Gastrocnemius medialis (tissue), 4 donors: ENCODE measurements at regions not wholly inside any gene's neighbourhood (a gene's known extent, or its start where the extent isn't known, plus 50 kb on each side); places are given as distances from the start of the nearest gene placed in this dataset.

Experiments
- ATAC-seq, 2 donors: fragments of 150-250 bp; one replicate each; pipeline ENCODE4 v1.9.1; 2016
- DNase-seq, 2 donors: peaks; one replicate each; pipeline ENCODE4 v3.0.0-alpha.2; 2019
- H3K27ac ChIP-seq, 4 donors: fragments of 200-600 bp; sonication (generic); 1 replicate in 1 of 4; 2 replicates in 3 of 4; pipeline ENCODE4 v1.5.1; 2016 to 2018; ENCODE audit warnings: mild to moderate bottlenecking in 2 of 4, moderate library complexity in 1 of 4
- H3K27me3 ChIP-seq, 3 donors: fragments of 200-600 bp; sonication (generic) in 2 of 3; 1 replicate in 1 of 3; 2 replicates in 2 of 3; pipeline versions ENCODE4 v1.5.1 to v1.6.0; 2016 to 2019; ENCODE audit warnings: mild to moderate bottlenecking in 1 of 3, moderate library complexity in 1 of 3
- H3K36me3 ChIP-seq, 2 donors: fragments of 200-600 bp; sonication (generic) in 1 of 2; one replicate each; pipeline ENCODE4 v1.5.1; 2017 to 2018
- H3K4me1 ChIP-seq, 2 donors: fragments of 200-600 bp; sonication (generic) in 1 of 2; one replicate each; pipeline ENCODE4 v1.5.1; 2016 to 2017; ENCODE audit warnings: mild to moderate bottlenecking in 2 of 2
- H3K4me3 ChIP-seq, 4 donors: fragments of 200-600 bp; sonication (generic) in 3 of 4; 1 replicate in 1 of 4; 2 replicates in 3 of 4; pipeline ENCODE4 v1.5.1; 2016 to 2019; ENCODE audit warnings: mild to moderate bottlenecking in 2 of 4
- H3K9me3 ChIP-seq, 3 donors: fragments of 200-600 bp; sonication (generic) in 2 of 3; 1 replicate in 1 of 3; 2 replicates in 2 of 3; pipeline ENCODE4 v1.5.1; 2016 to 2019
- CTCF ChIP-seq, 5 experiments: fragments of 450-650 bp in 3 of 5; fragments of 200-600 bp in 2 of 5; sonication (generic) in 2 of 5; IDR thresholded peaks in 4 of 5; conservative IDR thresholded peaks in 1 of 5; 1 replicate in 4 of 5; 2 replicates in 1 of 5; pipeline ENCODE4 v1.5.1; 2016 to 2019; ENCODE audit warnings: antibody characterized with exemption in 5 of 5, mild to moderate bottlenecking in 3 of 5, moderate library complexity in 3 of 5
- POLR2A ChIP-seq, 2 donors: fragments of 450-650 bp; IDR thresholded peaks; one replicate each; pipeline ENCODE4 v1.6.1; 2017; ENCODE audit warnings: antibody characterized with exemption in 2 of 2, mild to moderate bottlenecking in 2 of 2, moderate library complexity in 2 of 2
- in situ Hi-C, 4 donors: fragments of 200-750 bp; cut with MboI; loops; one replicate each; pipeline versions ENCODE4 v1.15.0 to v1.8.0; 2017; ENCODE audit warnings: low sequenced_read_pairs in 4 of 4
- intact Hi-C: fragments of 100-400 bp; cut with DNase I; formaldehyde crosslinking; loops from one replicate; pipeline ENCODE4 v1.15.1; 2023; ENCODE audit warnings: low total_unique reads

DNA sequence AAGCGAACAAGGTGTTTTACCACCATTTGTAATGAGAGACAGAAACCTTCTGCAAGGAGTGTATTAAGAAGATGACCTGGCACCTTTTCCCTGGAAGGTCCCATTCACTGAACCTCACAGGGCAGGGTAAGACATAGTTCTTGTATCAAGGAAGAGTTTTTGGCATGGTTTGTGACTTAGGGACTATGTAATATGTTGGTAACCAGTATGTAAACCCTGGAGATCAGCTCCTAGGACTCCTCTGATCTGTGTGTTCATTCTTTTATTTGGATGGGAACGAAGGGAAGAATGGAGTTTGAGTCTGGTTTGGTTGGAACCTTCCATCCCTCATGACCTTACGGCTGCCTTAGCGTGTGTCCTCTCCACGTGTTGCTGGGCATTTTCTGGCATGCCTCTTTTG, 175.4 kb downstream of the CAND1 start:
- DNase-seq (no peak), ATAC-seq (no peak)
- Histone ChIP-seq H3K4me1 (peaks cover 13 to 18% of the 10 kb centered on the region in 2 donors), H3K36me3 (no peaks in the 10 kb centered on the region), H3K27me3 (no peaks in the 10 kb centered on the region), H3K27ac (no peak overlapping the region), H3K4me3 (no peak overlapping the region), H3K9me3 (no peaks in the 10 kb centered on the region)
- intact Hi-C loops (loop anchor here (5.0 kb wide), 4 partner anchors 172 to 498 kb away; partner anchors contain the start of gene DYRK2), in situ Hi-C loops (loop anchor here in 2 of 4 donors (5.0 to 25.0 kb wide), 2 partner anchors 87 to 493 kb away; no protein-coding TSS in a partner anchor)
- TF ChIP-seq CTCF (IDR thresholded peaks at IDR 0.05 in 4 of 5, conservative IDR thresholded peaks at IDR 0.05 in 1 of 5): no peak
- no peak for TF ChIP-seq POLR2A (IDR thresholded peaks at IDR 0.05)

GRCh38 chr12:67446716-67447115, 177.6 kb downstream of the CAND1 start:
- Histone ChIP-seq H3K9me3 (no peaks in the 10 kb centered on the region), H3K36me3 (no peaks in the 10 kb centered on the region), H3K27me3 (no peaks in the 10 kb centered on the region), H3K4me3 (no peak overlapping the region), H3K27ac (no peak overlapping the region), H3K4me1 (peaks cover 9 to 12% of the 10 kb centered on the region in 2 donors)
- TF ChIP-seq POLR2A (IDR thresholded peaks at IDR 0.05) (no peak), CTCF (IDR thresholded peaks at IDR 0.05 in 4 of 5, conservative IDR thresholded peaks at IDR 0.05 in 1 of 5) (no peak)
- intact Hi-C loops (no loop called here), in situ Hi-C loops (loop anchor here in 1 of 4 donors (25.0 kb wide), 1 partner anchor 491 kb away; no protein-coding TSS in a partner anchor)
- ATAC-seq (no peak), DNase-seq (no peak)

DNA sequence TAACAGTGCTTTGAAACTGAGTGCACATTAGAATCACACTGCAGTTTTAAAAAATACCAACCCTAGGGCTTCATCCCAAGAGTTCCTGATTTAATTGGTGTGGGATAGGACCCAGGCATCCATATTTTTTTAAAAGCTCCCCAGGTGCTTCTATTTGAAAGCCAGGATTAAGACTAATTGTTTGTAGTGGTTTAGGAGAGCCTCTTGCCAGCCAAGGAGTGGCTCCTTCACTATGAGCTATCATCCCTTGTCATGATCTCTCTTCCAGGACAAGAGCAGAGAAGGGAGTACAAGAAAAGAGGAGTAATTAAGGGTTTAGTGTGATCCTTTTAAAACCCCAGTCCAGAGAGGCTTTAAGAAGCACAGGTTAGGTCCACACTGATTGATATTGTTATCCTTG, 178.0 kb downstream of the CAND1 start:
- DNase-seq (no peak), ATAC-seq (no peak)
- no peak for TF ChIP-seq POLR2A (IDR thresholded peaks at IDR 0.05)
- no peak overlapping the region for H3K27ac ChIP-seq
- H3K27me3 ChIP-seq: no peaks in the 10 kb centered on the region
- H3K4me3 ChIP-seq: no peak overlapping the region
- intact Hi-C loops (no loop called here), in situ Hi-C loops (loop anchor here in 1 of 4 donors (25.0 kb wide), 1 partner anchor 490 kb away; no protein-coding TSS in a partner anchor)
- H3K9me3 ChIP-seq: no peaks in the 10 kb centered on the region
- H3K4me1 ChIP-seq: peaks cover 6 to 8% of the 10 kb centered on the region in 2 donors
- H3K36me3 ChIP-seq: no peaks in the 10 kb centered on the region

DNA sequence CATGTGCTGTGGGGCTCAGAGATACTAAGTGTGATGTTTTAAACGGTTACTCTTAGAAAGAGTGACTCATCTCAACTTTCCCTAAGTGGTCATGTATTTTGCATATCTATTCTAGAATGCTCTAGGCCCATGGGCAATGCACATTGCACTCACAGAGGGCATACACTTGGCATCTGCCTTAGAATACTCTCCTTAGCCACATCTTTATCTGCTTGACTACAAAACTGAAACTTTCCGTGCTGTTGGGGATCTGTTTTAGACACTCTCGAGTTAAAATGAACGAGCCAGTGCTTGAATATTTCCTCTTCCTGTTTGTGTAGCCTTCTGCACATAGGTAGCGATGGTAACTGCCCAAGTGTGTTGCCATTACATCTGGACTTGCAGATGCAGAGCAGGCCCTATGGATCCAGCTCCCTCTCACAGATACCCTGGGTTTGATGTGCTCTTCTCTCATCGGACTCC, 180.5 kb downstream of the CAND1 start:
- intact Hi-C loops (no loop called here), in situ Hi-C loops (loop anchor here in 2 of 4 donors (10.0 to 25.0 kb wide), 2 partner anchors 185 to 488 kb away; no protein-coding TSS in a partner anchor)
- Histone ChIP-seq H3K27ac (no peak overlapping the region), H3K27me3 (no peaks in the 10 kb centered on the region), H3K9me3 (no peaks in the 10 kb centered on the region), H3K36me3 (no peaks in the 10 kb centered on the region), H3K4me3 (no peak overlapping the region), H3K4me1 (no peaks in the 10 kb centered on the region)
- no peak for ATAC-seq
- DNase-seq: no peak
- TF ChIP-seq CTCF (IDR thresholded peaks at IDR 0.05 in 4 of 5, conservative IDR thresholded peaks at IDR 0.05 in 1 of 5): no peak
- TF ChIP-seq POLR2A (IDR thresholded peaks at IDR 0.05): no peak

DNA sequence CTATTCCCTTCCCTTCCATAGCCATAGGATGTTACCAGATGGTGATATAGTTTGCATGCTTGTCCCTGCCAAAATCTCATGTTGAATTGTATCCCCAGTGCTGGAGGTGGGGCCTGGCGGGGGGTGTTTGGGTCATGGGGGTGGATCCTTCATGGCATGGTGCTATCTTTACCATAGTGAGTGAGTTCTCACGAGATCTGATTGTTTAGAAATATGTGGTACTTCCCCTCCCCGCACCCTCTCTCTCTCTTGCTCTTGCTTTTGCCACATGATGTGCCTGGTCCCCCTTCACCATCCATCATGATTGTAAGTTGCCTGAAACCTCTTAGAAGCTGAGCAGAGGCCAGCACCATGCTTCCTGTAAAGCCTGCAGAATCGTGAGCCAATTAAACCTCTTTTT, 181.3 kb downstream of the CAND1 start:
- no peak for ATAC-seq
- in situ Hi-C loops: loop anchor here in 1 of 4 donors (10.0 kb wide), 1 partner anchor 184 kb away; no protein-coding TSS in a partner anchor

More for the DNA sequence above, 181.3 kb downstream of the CAND1 start:
- no peak for DNase-seq
- no peaks in the 10 kb centered on the region for H3K4me1 ChIP-seq
- H3K4me3 ChIP-seq: no peak overlapping the region
- H3K36me3 ChIP-seq: no peaks in the 10 kb centered on the region
- intact Hi-C loops: no loop called here
- no peak for TF ChIP-seq CTCF (IDR thresholded peaks at IDR 0.05 in 4 of 5, conservative IDR thresholded peaks at IDR 0.05 in 1 of 5)
- H3K9me3 ChIP-seq: no peaks in the 10 kb centered on the region
- H3K27ac ChIP-seq: no peak overlapping the region
- no peaks in the 10 kb centered on the region for H3K27me3 ChIP-seq
